ENCODE measurements at regions not wholly inside any gene's neighbourhood (a gene's known extent, or its start where the extent isn't known, plus 50 kb on each side); places are given as distances from the start of the nearest gene placed in this dataset.
"Not testable (repeated sequence)": the region's sequence is repeated elsewhere in the genome, so short reads cannot be mapped to it uniquely, and the experiment has no call there.

DNA sequence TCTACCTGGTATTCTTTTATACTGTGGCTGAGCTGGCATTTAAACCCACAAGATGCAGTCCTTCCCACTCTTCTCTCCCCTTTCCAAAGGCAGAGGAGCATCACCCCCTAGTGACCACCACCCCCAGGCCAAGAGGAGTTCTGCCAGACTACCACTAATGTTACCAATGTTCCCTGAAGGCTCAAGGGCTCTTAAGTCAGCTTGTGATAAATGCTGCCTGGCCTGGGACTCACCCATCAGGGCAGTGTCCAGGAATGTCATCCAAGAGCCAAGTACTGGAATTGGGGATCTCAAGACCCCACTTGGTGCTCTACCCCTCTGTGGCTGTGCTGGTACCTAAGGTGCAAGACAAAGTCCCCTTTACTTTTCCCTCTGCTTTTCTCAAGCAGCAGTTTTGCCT lies 80.0 kb upstream of the EMB start:
- not testable (repeated sequence) for TF ChIP-seq POLR2AphosphoS5, POLR2A, POU2F2, TAF1, SPI1 (IDR thresholded peaks at IDR 0.05; ENCODE audit: low read depth, low read length)
